B cell (primary cell): ENCODE measurements at regions not wholly inside any gene's neighbourhood (a gene's known extent, or its start where the extent isn't known, plus 50 kb on each side); places are given as distances from the start of the nearest gene placed in this dataset.

ENCODE experiments used
- EZH2 ChIP-seq: IDR thresholded peaks from 2 replicates; pipeline ENCODE4 v1.6.1; 2012; ENCODE audit warnings: borderline replicate concordance, low read depth, mild to moderate bottlenecking, moderate library complexity, low read length; ENCODE audit not compliant: insufficient read depth, poor library complexity, severe bottlenecking
- TF ChIP-seq, protein P1 (sequence below): fragments of 200-600 bp; IDR thresholded peaks from one replicate; pipeline ENCODE4 v1.8.0; 2022; ENCODE audit warnings: antibody characterized with exemption, mild to moderate bottlenecking

DNA sequence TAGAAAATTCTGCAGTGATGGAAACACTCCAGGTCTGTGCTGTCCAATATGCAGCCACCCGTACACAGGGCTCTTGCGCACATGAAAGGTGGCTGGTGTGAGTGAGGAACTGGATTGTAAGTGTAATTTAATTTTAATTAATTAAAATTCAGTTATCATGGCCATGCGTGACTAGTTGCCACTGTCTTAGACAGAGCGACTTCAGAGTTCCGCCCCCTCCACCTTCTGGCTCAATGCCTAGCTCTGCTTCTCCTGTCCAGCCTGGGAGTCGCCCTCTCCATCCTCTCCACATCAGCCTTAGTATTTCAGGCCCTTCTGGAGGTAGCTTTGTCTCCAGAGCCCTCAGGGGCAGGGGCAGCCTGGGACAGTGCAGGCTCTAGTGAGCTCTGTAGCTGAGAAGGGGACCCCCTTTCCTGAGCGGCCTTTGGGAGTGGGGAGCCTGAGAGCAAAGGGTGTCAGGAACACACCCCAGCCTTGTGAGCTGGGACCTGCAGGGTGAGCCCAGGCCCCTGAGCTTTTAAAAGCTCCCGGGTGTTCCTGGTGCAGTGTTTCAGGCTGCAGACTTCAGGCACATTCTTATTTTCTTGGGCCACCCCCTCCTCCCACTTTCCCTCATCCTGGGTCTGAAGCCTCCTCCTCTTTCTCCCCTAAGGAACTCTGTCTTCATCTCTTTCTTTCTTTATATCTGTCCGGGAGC, 99.4 kb downstream of the IRF8 start:
- TF ChIP-seq, protein P1, sequence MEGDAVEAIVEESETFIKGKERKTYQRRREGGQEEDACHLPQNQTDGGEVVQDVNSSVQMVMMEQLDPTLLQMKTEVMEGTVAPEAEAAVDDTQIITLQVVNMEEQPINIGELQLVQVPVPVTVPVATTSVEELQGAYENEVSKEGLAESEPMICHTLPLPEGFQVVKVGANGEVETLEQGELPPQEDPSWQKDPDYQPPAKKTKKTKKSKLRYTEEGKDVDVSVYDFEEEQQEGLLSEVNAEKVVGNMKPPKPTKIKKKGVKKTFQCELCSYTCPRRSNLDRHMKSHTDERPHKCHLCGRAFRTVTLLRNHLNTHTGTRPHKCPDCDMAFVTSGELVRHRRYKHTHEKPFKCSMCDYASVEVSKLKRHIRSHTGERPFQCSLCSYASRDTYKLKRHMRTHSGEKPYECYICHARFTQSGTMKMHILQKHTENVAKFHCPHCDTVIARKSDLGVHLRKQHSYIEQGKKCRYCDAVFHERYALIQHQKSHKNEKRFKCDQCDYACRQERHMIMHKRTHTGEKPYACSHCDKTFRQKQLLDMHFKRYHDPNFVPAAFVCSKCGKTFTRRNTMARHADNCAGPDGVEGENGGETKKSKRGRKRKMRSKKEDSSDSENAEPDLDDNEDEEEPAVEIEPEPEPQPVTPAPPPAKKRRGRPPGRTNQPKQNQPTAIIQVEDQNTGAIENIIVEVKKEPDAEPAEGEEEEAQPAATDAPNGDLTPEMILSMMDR = no peak
- TF ChIP-seq EZH2 = no peak
